H1 (cell line): ENCODE measurements at regions not wholly inside any gene's neighbourhood (a gene's known extent, or its start where the extent isn't known, plus 50 kb on each side); places are given as distances from the start of the nearest gene placed in this dataset.

Experiments
- BACH1 ChIP-seq: IDR thresholded peaks from 2 replicates; pipeline ENCODE4 v1.6.1; 2012; ENCODE audit warnings: low read length, improper control_type of control experiment
- EP300 ChIP-seq, 2 experiments: IDR thresholded peaks; 1 replicate in 1 of 2; 2 replicates in 1 of 2; pipeline ENCODE4 v1.6.1; 2011 to 2012; ENCODE audit warnings: low read depth in 2 of 2, low read length in 2 of 2, mild to moderate bottlenecking in 2 of 2, borderline replicate concordance in 1 of 2, inconsistent platforms in 1 of 2, moderate library complexity in 1 of 2
- EZH2 ChIP-seq: fragments of 200-600 bp; sonication (generic); IDR thresholded peaks from 2 replicates; pipeline ENCODE4 v1.7.1; 2012; ENCODE audit warnings: low read depth, mild to moderate bottlenecking, moderate library complexity, low read length, inconsistent platforms; ENCODE audit not compliant: severe bottlenecking
- GABPA ChIP-seq: IDR thresholded peaks from 2 replicates; pipeline ENCODE4 v1.6.1; 2011; ENCODE audit warnings: mild to moderate bottlenecking, low read length, moderate library complexity, borderline replicate concordance; ENCODE audit not compliant: insufficient read depth
- NRF1 ChIP-seq: IDR thresholded peaks from 2 replicates; pipeline ENCODE4 v1.6.1; 2011; ENCODE audit warnings: mild to moderate bottlenecking, low read depth, low read length, improper control_type of control experiment
- POLR2A ChIP-seq, 2 experiments: IDR thresholded peaks; 1 replicate in 1 of 2; 2 replicates in 1 of 2; pipeline ENCODE4 v1.6.1; 2011; ENCODE audit warnings: low read depth in 2 of 2, low read length in 2 of 2, mild to moderate bottlenecking in 2 of 2; ENCODE audit errors: control extremely low read depth in 1 of 2
- RXRA ChIP-seq: IDR thresholded peaks from 2 replicates; pipeline ENCODE4 v1.6.1; 2011; ENCODE audit warnings: low read depth, mild to moderate bottlenecking, low read length, moderate library complexity; ENCODE audit not compliant: insufficient read depth
- SIN3A ChIP-seq, 2 experiments: IDR thresholded peaks in 1 of 2; conservative IDR thresholded peaks in 1 of 2; 2 replicates each; pipeline ENCODE4 v1.6.1; 2011 to 2012; ENCODE audit warnings: low read length in 2 of 2, improper control_type of control experiment in 1 of 2, low read depth in 1 of 2, mild to moderate bottlenecking in 1 of 2
- SP1 ChIP-seq: IDR thresholded peaks from 2 replicates; pipeline ENCODE4 v1.6.1; 2011; ENCODE audit warnings: low read depth, low read length
- SP2 ChIP-seq: IDR thresholded peaks from 2 replicates; pipeline ENCODE4 v1.6.1; 2012; ENCODE audit warnings: mild to moderate bottlenecking, low read length, inconsistent platforms
- SUZ12 ChIP-seq: fragments of 200-600 bp; sonication (generic); IDR thresholded peaks from 2 replicates; pipeline ENCODE4 v1.6.1; 2012; ENCODE audit warnings: mild to moderate bottlenecking, inconsistent platforms, low read length, moderate library complexity, mixed read lengths
- TEAD4 ChIP-seq: IDR thresholded peaks from 2 replicates; pipeline ENCODE4 v1.6.1; 2012; ENCODE audit warnings: low read depth, low read length, inconsistent platforms, mixed read lengths
- TF ChIP-seq, protein P1 (sequence below), 3 experiments: IDR thresholded peaks; 1 replicate in 2 of 3; 2 replicates in 1 of 3; pipeline versions ENCODE4 v1.5.1 to v1.6.1; 2011; ENCODE audit warnings: low read length in 3 of 3, mild to moderate bottlenecking in 3 of 3, inconsistent platforms in 2 of 3, low read depth in 1 of 3, moderate library complexity in 1 of 3; ENCODE audit not compliant: insufficient read depth in 1 of 3; ENCODE audit errors: control extremely low read depth in 1 of 3
- TF ChIP-seq, protein P2 (sequence below): IDR thresholded peaks from 2 replicates; pipeline ENCODE4 v1.6.1; 2012; ENCODE audit warnings: low read length, inconsistent platforms

DNA sequence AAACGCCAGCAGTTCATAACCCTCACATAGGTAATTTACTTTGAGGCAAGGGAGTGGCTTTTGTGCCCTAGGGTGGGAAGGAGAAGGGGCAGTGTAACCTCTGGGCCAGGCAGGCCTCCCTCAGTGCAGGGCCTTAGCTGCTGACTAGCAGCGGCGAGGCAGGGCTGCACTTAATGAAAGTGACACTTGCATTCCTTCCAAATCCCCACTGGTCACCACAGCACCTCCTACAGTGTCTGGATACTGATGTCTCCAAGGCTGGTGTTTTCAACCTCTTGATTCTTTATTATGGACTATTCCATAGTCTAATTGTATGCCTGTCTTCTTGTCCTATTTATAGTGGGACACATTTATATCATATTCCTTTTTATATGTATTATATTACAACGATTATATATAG is 152.7 kb downstream of the LY86 start:
- TF ChIP-seq POLR2A (IDR thresholded peaks at IDR 0.05; ENCODE audit: control extremely low read depth in 1 of 2, low read depth in 2 of 2, low read length in 2 of 2), result no peak
- TF ChIP-seq, protein P1, sequence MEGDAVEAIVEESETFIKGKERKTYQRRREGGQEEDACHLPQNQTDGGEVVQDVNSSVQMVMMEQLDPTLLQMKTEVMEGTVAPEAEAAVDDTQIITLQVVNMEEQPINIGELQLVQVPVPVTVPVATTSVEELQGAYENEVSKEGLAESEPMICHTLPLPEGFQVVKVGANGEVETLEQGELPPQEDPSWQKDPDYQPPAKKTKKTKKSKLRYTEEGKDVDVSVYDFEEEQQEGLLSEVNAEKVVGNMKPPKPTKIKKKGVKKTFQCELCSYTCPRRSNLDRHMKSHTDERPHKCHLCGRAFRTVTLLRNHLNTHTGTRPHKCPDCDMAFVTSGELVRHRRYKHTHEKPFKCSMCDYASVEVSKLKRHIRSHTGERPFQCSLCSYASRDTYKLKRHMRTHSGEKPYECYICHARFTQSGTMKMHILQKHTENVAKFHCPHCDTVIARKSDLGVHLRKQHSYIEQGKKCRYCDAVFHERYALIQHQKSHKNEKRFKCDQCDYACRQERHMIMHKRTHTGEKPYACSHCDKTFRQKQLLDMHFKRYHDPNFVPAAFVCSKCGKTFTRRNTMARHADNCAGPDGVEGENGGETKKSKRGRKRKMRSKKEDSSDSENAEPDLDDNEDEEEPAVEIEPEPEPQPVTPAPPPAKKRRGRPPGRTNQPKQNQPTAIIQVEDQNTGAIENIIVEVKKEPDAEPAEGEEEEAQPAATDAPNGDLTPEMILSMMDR (IDR thresholded peaks at IDR 0.05; ENCODE audit: control extremely low read depth in 1 of 3, insufficient read depth in 1 of 3, low read depth in 1 of 3, low read length in 3 of 3), result peak in 1 of 3 experiments; percentile 17; a peak in 1 of 4 replicates
- TF ChIP-seq NRF1, result no peak
- no peak for TF ChIP-seq GABPA
- TF ChIP-seq, protein P2, sequence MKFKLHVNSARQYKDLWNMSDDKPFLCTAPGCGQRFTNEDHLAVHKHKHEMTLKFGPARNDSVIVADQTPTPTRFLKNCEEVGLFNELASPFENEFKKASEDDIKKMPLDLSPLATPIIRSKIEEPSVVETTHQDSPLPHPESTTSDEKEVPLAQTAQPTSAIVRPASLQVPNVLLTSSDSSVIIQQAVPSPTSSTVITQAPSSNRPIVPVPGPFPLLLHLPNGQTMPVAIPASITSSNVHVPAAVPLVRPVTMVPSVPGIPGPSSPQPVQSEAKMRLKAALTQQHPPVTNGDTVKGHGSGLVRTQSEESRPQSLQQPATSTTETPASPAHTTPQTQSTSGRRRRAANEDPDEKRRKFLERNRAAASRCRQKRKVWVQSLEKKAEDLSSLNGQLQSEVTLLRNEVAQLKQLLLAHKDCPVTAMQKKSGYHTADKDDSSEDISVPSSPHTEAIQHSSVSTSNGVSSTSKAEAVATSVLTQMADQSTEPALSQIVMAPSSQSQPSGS, result no peak
- no peak for TF ChIP-seq RXRA
- TF ChIP-seq EZH2, result no peak
- TF ChIP-seq SUZ12, result no peak
- TF ChIP-seq EP300 (IDR thresholded peaks at IDR 0.05; ENCODE audit: borderline replicate concordance in 1 of 2, low read depth in 2 of 2, low read length in 2 of 2), result no peak
- no peak for TF ChIP-seq SP2
- TF ChIP-seq BACH1, result no peak
- no peak for TF ChIP-seq TEAD4
- no peak for TF ChIP-seq SP1
- TF ChIP-seq SIN3A (conservative IDR thresholded peaks at IDR 0.05 in 1 of 2, IDR thresholded peaks at IDR 0.05 in 1 of 2; ENCODE audit: low read depth in 1 of 2, low read length in 2 of 2), result no peak
